Parathyroid adenoma (tissue), 2 donors: ENCODE measurements at regions not wholly inside any gene's neighbourhood (a gene's known extent, or its start where the extent isn't known, plus 50 kb on each side); places are given as distances from the start of the nearest gene placed in this dataset.

Experiments
- H2AFZ ChIP-seq: fragments of 300-600 bp; sonication (generic); one replicate; pipeline ENCODE4 v1.7.0; 2017; ENCODE audit warnings: antibody characterized with exemption, mild to moderate bottlenecking
- H3K27ac ChIP-seq: fragments of 300-600 bp; sonication (generic); one replicate; pipeline ENCODE4 v1.7.0; 2017
- H3K27me3 ChIP-seq: fragments of 300-600 bp; sonication (generic); one replicate; pipeline ENCODE4 v1.7.0; 2017; ENCODE audit warnings: low read length; ENCODE audit not compliant: control insufficient read depth, insufficient read depth
- H3K36me3 ChIP-seq: fragments of 300-600 bp; sonication (generic); one replicate; pipeline ENCODE4 v1.7.0; 2017; ENCODE audit warnings: low read length; ENCODE audit not compliant: control insufficient read depth, insufficient read depth
- H3K4me1 ChIP-seq: fragments of 300-600 bp; sonication (generic); one replicate; pipeline ENCODE4 v1.7.0; 2017; ENCODE audit warnings: control low read depth
- H3K4me2 ChIP-seq: fragments of 300-600 bp; sonication (generic); one replicate; pipeline ENCODE4 v1.7.0; 2017; ENCODE audit warnings: low read length
- H3K4me3 ChIP-seq: fragments of 300-600 bp; sonication (generic); one replicate; pipeline ENCODE4 v1.7.0; 2017; ENCODE audit warnings: low read depth, low read length
- H3K79me2 ChIP-seq: fragments of 300-600 bp; sonication (generic); one replicate; pipeline ENCODE4 v1.7.0; 2017; ENCODE audit warnings: control low read depth
- H3K9ac ChIP-seq: fragments of 300-600 bp; sonication (generic); one replicate; pipeline ENCODE4 v1.7.0; 2017; ENCODE audit warnings: mild to moderate bottlenecking
- H3K9me3 ChIP-seq: fragments of 300-600 bp; sonication (generic); one replicate; pipeline ENCODE4 v1.7.0; 2017; ENCODE audit warnings: low read length; ENCODE audit not compliant: control insufficient read depth
- CTCF ChIP-seq: fragments of 300-600 bp; sonication (generic); IDR thresholded peaks from one replicate; pipeline ENCODE4 v1.7.0; 2017; ENCODE audit warnings: antibody characterized with exemption, mild to moderate bottlenecking
- donor health status: primary hyperparathyroidism.

- no peaks in the 10 kb centered on the region for H3K4me1 ChIP-seq
- H2AFZ ChIP-seq: no peak overlapping the region
- H3K79me2 ChIP-seq: no peaks in the 10 kb centered on the region
- no peak for TF ChIP-seq CTCF
- no peak overlapping the region for H3K4me2 ChIP-seq
- H3K36me3 ChIP-seq: no peaks in the 10 kb centered on the region
- H3K27me3 ChIP-seq: no peaks in the 10 kb centered on the region
- H3K9ac ChIP-seq: no peak overlapping the region
- no peak overlapping the region for H3K27ac ChIP-seq
- no peak overlapping the region for H3K4me3 ChIP-seq
- H3K9me3 ChIP-seq: no peaks in the 10 kb centered on the region
These were observed 159.1 kb upstream of the GDF10 start for GRCh38 chr10:47140761-47141348.

- H2AFZ ChIP-seq: no peak overlapping the region
- H3K27me3 ChIP-seq: no peaks in the 10 kb centered on the region
- H3K4me2 ChIP-seq: no peak overlapping the region
- H3K4me1 ChIP-seq: no peaks in the 10 kb centered on the region
- TF ChIP-seq CTCF: no peak
- H3K27ac ChIP-seq: no peak overlapping the region
- no peaks in the 10 kb centered on the region for H3K79me2 ChIP-seq
- no peak overlapping the region for H3K4me3 ChIP-seq
- H3K36me3 ChIP-seq: no peaks in the 10 kb centered on the region
- no peaks in the 10 kb centered on the region for H3K9me3 ChIP-seq
- H3K9ac ChIP-seq: no peak overlapping the region
These were observed 158.6 kb upstream of the GDF10 start for GRCh38 chr10:47141349-47141748.

GRCh38 chr10:47143072-47143471, 156.9 kb upstream of the GDF10 start:
- no peak for TF ChIP-seq CTCF
- Histone ChIP-seq H3K27me3 (no peaks in the 10 kb centered on the region), H3K79me2 (no peaks in the 10 kb centered on the region), H2AFZ (no peak overlapping the region), H3K4me2 (no peak overlapping the region), H3K27ac (no peak overlapping the region), H3K36me3 (no peaks in the 10 kb centered on the region), H3K4me1 (no peaks in the 10 kb centered on the region), H3K9me3 (no peaks in the 10 kb centered on the region), H3K4me3 (no peak overlapping the region), H3K9ac (no peak overlapping the region)

- Histone ChIP-seq H2AFZ (no peak overlapping the region), H3K36me3 (no peaks in the 10 kb centered on the region), H3K79me2 (no peaks in the 10 kb centered on the region), H3K9me3 (no peaks in the 10 kb centered on the region), H3K9ac (no peak overlapping the region), H3K4me3 (no peak overlapping the region), H3K27me3 (no peaks in the 10 kb centered on the region), H3K27ac (no peak overlapping the region), H3K4me2 (no peak overlapping the region), H3K4me1 (no peaks in the 10 kb centered on the region)
- TF ChIP-seq CTCF: no peak
These were observed 156.5 kb upstream of the GDF10 start for GRCh38 chr10:47143473-47143872.

- H3K27ac ChIP-seq: no peak overlapping the region
- no peak overlapping the region for H2AFZ ChIP-seq
- H3K4me1 ChIP-seq: no peaks in the 10 kb centered on the region
- no peaks in the 10 kb centered on the region for H3K27me3 ChIP-seq
- H3K4me2 ChIP-seq: no peak overlapping the region
- no peaks in the 10 kb centered on the region for H3K36me3 ChIP-seq
- no peaks in the 10 kb centered on the region for H3K79me2 ChIP-seq
- H3K9me3 ChIP-seq: no peaks in the 10 kb centered on the region
- no peak for TF ChIP-seq CTCF
- no peak overlapping the region for H3K4me3 ChIP-seq
- H3K9ac ChIP-seq: no peak overlapping the region
These were observed 155.5 kb upstream of the GDF10 start for GRCh38 chr10:47144525-47144924.
